ENCODE measurements at regions not wholly inside any gene's neighbourhood (a gene's known extent, or its start where the extent isn't known, plus 50 kb on each side); places are given as distances from the start of the nearest gene placed in this dataset.

- Histone ChIP-seq H3K9ac (ENCODE audit: control insufficient read depth, insufficient read depth, low read length) (no peak overlapping the region), H3K79me2 (ENCODE audit: control insufficient read depth, insufficient read depth, low read length) (no peaks in the 10 kb centered on the region), H4K20me1 (ENCODE audit: control insufficient read depth, insufficient read depth) (no peaks in the 10 kb centered on the region), H3K4me2 (ENCODE audit: control insufficient read depth, insufficient read depth) (no peak overlapping the region), H3K9me3 (replicated peaks; ENCODE audit: control insufficient read depth, insufficient read depth, low read length) (no peaks in the 10 kb centered on the region), H3K4me1 (ENCODE audit: control insufficient read depth, insufficient read depth, low read length) (0 out of 2 replicates have a peak, but pooled peaks cover 3% of the 10 kb centered on the region), H3K27ac (ENCODE audit: control insufficient read depth, insufficient read depth) (no peak overlapping the region), H3K4me3 (no peak overlapping the region), H2AFZ (ENCODE audit: control insufficient read depth, low read depth, low read length) (no peak overlapping the region), H3K27me3 (replicated peaks in 1 of 2; ENCODE audit: control insufficient read depth in 2 of 2, insufficient read depth in 2 of 2, low read length in 1 of 2) (no peaks in the 10 kb centered on the region), H3K36me3 (ENCODE audit: control insufficient read depth in 2 of 2, insufficient read depth in 2 of 2, low read length in 1 of 2) (no peaks in the 10 kb centered on the region)
- CTCF ChIA-PET, result interaction anchor here (1.1 to 1.5 kb wide), 2 partner anchors 19 to 29 kb away, joined by 3 read pairs; no protein-coding TSS in a partner anchor
- RAD21 ChIA-PET (ENCODE audit: unreplicated experiment), result no interaction called here
- DNase-seq (ENCODE audit: low read depth, low spot score), result no peak
- intact Hi-C loops (cut with micrococcal nuclease; ENCODE audit: unreplicated experiment), result no loop called here
- BruUV-seq (replicated peaks), result no TSS peak
- 51% methylated on average over 4 of the region's 4 CpGs for WGBS (ENCODE audit: insufficient coverage, insufficient replicate concordance, low lambda C conversion rate, missing lambda C conversion rate)
- ATAC-seq, result peak; percentile 26; the same call in 2 of the 3 replicates
- POLR2A ChIA-PET, result no interaction called here
- FAIRE-seq, result no peak
- SMC1A ChIA-PET (ENCODE audit: uncharacterized antibody, unreplicated experiment), result interaction anchor here (0.9 to 1.4 kb wide), 2 partner anchors 28 to 41 kb away, joined by 3 to 4 read pairs; no protein-coding TSS in a partner anchor
- in situ Hi-C loops (cut with MboI), result no loop called here
- no peak for TF ChIP-seq NFIC (IDR thresholded peaks at IDR 0.05; ENCODE audit: low read depth, low read length)
- no peak for TF ChIP-seq EZH2 (IDR thresholded peaks at IDR 0.05; ENCODE audit: borderline replicate concordance, control insufficient read depth, low read depth, low read length)
- TF ChIP-seq IRF3 (IDR thresholded peaks at IDR 0.05), result no peak
- no peak for TF ChIP-seq LARP7 (IDR thresholded peaks at IDR 0.05)
- no peak for TF ChIP-seq ZNF24 (IDR thresholded peaks at IDR 0.05)
- TF ChIP-seq CHD2 (IDR thresholded peaks at IDR 0.05; ENCODE audit: borderline replicate concordance, low read depth, low read length), result no peak
- peak; percentile 68 for TF ChIP-seq RAD51 (IDR thresholded peaks at IDR 0.05)
- TF ChIP-seq MTA2 (IDR thresholded peaks at IDR 0.05; ENCODE audit: low read depth), result no peak
- no peak for TF ChIP-seq YBX1 (IDR thresholded peaks at IDR 0.05)
- TF ChIP-seq MAX (IDR thresholded peaks at IDR 0.05; ENCODE audit: low read depth, low read length), result no peak
- peak; percentile 24 for TF ChIP-seq USF1 (IDR thresholded peaks at IDR 0.05; ENCODE audit: borderline replicate concordance, extremely low read length, insufficient read depth, low read depth, low read length)
- no peak for TF ChIP-seq PKNOX1 (IDR thresholded peaks at IDR 0.05)
- TF ChIP-seq HDAC6 (IDR thresholded peaks at IDR 0.05; ENCODE audit: unreplicated experiment), result no peak
- TF ChIP-seq GABPA (IDR thresholded peaks at IDR 0.05; ENCODE audit: low read depth), result no peak
- no peak for TF ChIP-seq PML (IDR thresholded peaks at IDR 0.05; ENCODE audit: low read length)
- TF ChIP-seq BHLHE40 (IDR thresholded peaks at IDR 0.05; ENCODE audit: borderline replicate concordance in 1 of 2, low read depth in 2 of 2, low read length in 1 of 2), result peak in 1 of 2 experiments; percentile 57; a peak in 1 of 4 replicates
- no peak for TF ChIP-seq KAT2A (conservative IDR thresholded peaks at IDR 0.05; ENCODE audit: control insufficient read depth, low read depth, low read length)
- no peak for TF ChIP-seq ZBTB40 (IDR thresholded peaks at IDR 0.05; ENCODE audit: borderline replicate concordance)
These were observed 71.0 kb downstream of the C5orf15 start for GRCh38 chr5:133897431-133897830.
